GM18951 (cell line): ENCODE measurements at regions not wholly inside any gene's neighbourhood (a gene's known extent, or its start where the extent isn't known, plus 50 kb on each side); places are given as distances from the start of the nearest gene placed in this dataset.

Experiments used
- POLR2A ChIP-seq: IDR thresholded peaks from 4 replicates; pipeline ENCODE4 v1.6.1; 2011; ENCODE audit warnings: mild to moderate bottlenecking; ENCODE audit not compliant: insufficient read length, insufficient read depth; ENCODE audit errors: extremely low read depth
- in situ Hi-C: fragments of 300-500 bp; cut with MboI; formaldehyde crosslinking; loops from one replicate; pipeline ENCODE4 v1.12.0; 2022; ENCODE audit warnings: low sequenced_read_pairs, mixed read lengths, inconsistent platforms; ENCODE audit not compliant: unreplicated experiment

DNA sequence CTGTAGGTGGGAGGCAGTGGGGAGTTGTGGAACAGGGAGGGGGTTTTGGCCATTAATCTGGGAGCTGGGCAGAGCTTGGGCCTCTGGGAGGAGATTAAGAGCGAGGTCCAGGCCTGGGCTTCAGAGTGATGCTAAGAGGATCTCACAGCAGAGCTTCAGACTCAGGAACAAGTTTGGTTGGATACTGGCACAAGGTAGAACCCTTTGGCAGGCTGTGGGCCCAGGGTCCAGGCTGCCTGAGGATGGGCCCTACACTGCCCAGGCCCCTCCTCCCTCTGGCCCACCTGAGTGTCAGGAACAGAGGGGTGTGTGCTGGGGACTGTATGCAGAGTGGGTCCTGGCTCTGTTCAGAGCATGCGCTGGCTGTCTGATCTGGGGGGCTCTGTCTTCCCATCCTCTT is 334.9 kb downstream of the CYP26B1 start:
- TF ChIP-seq POLR2A: no peak
- in situ Hi-C loops: no loop called here

DNA sequence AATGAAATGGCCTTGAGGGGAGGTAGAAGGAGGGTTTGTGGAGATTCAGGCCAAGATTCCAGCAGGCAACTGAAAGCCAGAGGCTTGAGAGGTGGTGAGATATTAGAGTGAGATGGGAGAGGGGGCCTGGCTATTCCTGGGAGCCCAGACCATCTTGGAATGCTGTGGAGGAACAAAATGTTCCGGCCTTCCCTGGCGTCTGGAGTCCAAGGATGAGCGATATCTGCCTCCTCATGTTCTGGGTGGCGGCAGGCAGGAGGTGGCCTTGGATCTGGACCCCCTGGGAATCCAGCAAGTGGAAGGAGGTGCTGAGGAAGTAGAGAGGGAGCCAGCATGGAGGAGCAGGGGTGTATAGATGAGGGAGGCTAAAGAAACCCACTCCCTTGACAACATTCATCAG is 335.9 kb downstream of the CYP26B1 start:
- in situ Hi-C loops: no loop called here

DNA sequence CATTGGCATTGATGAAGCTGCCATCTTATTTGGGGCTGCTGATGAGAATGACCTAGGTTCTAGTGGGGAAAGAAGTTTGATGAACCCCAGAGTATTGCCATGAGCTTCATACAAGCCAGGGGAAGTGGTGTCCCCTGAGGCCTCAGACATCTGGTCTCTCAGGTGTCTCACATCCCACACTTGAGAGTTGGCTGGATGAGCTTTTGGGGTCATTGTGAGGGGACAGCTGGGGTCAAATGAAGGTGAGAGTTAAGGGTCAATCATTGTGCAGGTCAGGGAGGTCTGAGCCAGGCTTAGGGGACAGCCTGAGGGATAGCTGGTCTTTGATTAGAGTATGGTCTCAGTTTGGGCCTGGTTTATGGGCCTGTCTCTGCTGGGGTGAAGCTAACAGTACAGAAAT is 336.5 kb downstream of the CYP26B1 start:
- in situ Hi-C loops: no loop called here
- no peak for TF ChIP-seq POLR2A

More for the DNA sequence above, 335.9 kb downstream of the CYP26B1 start:
- TF ChIP-seq POLR2A: no peak

DNA sequence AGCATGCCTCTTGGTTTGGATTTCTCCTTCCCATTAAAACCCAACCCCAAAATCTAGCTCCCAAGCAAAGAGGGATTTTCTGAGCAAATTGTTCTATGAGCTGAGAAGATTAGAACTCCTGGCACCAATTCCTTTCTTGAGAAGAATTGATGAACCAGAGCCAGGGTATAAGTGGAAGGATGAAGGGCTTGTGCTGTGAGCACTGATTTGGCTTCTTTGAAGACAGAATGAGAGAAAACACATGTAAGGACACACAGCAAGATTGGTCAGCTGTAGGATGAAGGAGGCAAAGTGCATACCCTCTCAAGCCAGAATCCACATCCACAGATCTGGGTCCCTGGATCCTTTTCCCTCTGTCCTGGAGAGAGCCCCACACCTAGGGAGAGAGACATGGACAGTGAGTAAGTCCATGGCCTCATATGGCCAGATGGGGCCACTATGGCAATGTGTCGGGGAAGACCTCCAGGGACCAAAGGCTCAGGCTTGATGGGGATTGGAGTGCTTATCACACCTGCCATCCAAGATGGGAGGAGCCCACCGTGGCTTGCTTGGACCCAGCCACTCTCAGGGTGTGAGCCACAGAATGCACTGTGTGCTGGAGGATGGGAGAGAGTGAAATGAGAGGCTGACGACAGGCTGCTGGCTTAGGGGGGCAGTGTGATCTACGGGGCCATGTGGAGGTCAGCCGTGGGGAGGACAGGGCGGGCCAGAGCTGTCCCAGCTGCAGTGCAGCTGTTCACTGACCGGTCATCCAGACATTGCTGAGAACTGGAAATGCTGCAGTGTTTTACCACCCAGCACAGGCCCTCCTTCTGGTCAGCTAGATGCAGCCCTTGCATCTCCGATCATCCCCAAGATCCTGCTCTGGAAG is 339.8 kb downstream of the CYP26B1 start:
- in situ Hi-C loops: no loop called here

DNA sequence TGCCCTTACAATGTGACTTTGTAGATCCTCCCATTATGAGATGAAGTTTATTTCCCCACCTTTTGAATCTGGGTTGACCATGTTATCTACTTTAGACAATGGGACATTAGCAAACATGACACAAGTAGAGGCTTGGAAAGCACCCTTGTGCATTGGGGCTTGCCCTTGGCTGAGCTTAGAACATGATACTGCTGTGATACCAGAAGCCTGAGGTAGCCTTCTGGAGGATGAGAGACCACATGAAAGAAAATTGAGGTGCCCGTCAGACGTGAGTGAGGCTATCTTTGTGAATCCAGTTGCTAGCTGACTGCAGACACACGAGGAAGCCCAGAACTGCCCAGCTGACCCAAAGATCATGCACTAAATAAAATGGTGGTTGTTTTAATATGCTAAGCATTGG is 341.2 kb downstream of the CYP26B1 start:
- TF ChIP-seq POLR2A: no peak
- in situ Hi-C loops: no loop called here

More for the DNA sequence above, 339.8 kb downstream of the CYP26B1 start:
- TF ChIP-seq POLR2A: no peak

DNA sequence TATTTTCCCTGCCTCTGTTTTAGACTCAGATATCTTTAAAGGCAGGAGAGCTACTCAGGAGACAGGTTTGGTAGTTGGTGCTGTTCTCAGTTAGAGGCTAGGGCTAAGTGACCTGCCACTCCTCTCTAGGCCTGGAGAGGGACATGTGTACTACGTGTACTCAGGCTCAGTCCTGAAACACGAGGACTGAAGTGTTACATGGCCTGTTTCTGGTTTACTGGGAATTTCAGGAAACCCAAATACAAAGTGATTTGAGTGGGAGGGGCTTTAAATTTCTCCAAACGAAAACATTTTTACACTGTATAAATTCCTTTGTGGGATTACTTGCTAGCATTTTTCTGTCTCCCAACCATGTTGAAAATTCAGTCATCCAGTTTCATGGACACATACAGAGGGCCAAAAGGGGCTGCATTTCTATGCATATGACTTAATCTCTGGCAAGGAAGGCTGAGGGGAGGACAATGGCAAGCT is 343.3 kb downstream of the CYP26B1 start:
- in situ Hi-C loops: no loop called here
- TF ChIP-seq POLR2A: no peak

DNA sequence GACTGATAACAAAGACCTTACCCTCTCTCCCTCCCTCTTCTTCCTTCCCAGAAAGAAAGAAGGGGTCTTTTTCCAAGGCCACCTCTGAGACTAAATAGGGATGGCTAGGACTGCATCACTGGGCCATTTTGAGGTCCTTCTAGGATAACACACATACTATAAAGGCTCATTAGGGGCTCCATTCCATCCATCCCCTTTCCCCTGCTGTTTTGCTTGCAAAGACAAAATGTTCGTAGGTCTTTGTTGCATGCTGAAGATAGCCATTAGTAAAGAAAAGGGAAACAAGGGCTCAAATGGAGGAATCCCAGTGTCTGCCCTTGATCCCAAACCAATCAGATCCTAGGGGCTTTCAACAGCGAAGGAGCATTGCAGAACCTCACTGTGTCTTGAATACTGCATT is 344.3 kb downstream of the CYP26B1 start:
- no peak for TF ChIP-seq POLR2A
- in situ Hi-C loops: no loop called here

DNA sequence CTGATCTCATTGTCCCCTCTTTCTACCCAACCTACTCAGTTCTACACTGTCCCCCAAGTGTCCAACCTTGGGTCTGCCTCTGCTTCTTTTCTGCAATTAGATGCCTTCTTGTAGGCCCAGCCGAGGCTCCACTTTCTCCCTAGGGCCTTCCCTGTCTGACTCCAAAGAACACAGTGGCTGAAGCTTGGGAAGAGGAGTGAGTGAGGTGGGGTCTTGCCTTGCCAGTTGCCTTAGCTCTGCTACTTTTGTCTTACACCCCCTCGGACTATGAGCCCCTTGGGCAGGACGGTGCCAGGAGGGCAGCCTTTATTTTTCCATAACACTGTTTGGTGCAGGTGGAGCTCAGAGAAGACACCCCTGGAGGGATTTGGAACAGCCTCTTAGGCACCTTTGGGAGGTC is 345.1 kb downstream of the CYP26B1 start:
- no peak for TF ChIP-seq POLR2A
- in situ Hi-C loops: no loop called here

DNA sequence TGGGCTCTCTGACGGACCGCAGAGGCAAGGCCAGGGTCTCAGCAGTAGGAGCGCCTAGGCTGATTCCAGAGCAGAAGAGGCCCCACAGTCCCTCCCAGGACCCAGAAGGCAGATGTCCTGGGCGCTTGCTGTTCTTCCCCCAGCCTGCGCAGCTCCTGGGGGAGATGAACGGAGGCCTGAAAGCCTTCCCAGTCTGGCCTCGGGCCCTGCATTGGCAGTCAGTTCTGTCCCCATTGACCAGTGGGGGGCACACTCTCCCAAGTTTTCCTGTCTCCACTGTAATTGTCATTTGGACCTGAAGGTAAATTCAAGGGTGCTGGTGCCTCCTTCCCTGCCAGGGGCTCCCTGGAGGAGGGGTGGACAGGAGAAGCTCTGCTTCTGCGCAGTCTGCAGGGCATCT is 345.7 kb downstream of the CYP26B1 start:
- in situ Hi-C loops: no loop called here
- no peak for TF ChIP-seq POLR2A

DNA sequence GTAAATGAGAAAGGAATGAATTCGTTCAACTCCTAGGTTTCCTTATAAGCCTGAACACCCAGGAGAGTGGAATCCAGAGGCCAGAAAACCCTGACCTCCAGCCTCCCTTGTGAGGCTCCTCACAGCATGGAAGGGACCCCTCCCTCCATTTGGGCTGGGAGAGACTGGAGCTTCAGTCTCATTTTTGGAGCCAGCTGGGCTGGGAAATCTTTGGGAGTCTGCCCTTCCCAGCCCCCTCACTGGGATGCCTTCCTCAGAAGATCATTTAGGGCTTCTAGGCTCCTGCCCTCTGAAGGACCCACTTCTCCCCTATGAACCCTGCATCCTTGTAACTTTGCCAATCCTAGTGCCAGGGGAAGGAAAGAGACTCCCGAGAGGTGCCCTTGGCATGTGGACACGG is 346.1 kb downstream of the CYP26B1 start:
- in situ Hi-C loops: no loop called here

DNA sequence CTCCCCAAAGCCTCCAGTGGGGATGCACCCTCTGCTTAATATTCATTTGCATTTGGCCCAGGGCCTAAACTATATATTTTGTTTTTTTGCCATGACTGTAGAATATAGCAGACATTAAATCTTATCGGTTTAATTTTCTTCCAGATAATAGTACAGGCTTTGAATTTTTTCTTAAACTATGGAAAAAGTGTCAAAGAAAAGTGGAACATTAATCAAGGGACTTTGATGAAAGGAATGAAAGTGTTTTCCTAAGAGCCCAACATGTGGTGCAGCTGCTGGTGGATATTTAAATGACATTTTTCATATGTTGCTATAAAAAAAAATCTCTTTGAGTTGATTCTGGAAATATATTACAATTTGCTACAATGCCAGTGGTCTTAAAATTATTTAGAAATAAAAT is 346.8 kb downstream of the CYP26B1 start:
- in situ Hi-C loops: no loop called here
- TF ChIP-seq POLR2A: no peak

More for the DNA sequence above, 346.1 kb downstream of the CYP26B1 start:
- TF ChIP-seq POLR2A: no peak

DNA sequence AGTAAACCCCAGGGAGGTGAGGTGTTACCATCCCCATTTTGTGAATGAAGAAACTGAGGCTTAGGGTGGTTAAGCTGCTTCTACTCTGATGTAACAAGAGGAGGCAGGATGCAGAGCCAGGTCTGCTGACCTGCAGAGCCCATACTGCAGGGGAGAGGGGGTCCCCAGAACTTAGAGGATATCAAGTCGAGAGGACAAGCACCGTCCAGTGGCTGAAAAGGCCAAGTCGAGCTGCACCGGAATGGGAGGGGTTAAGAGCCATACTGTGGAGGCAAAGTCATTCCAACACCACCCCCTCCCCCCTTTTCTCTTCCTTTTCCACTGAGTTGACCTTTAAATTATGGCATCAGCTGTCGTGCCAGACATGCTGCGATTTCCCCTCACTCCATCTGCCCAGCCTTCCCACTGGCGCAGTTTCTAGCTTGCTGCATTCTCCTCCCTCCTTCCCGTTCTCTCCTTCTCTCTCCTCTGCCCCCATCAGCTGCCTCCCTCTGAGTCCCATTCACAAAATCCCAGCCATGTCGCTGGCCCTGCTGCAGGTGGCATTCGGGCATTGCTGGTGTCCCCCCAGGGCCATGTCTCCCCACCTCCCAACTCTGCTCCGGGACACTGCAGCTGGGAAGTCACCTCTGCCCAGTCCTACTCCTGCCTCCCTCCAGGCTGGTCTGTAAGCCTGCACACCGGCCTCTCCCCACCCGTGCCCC is 346.9 kb downstream of the DYSF start:
- no peak for TF ChIP-seq POLR2A
- in situ Hi-C loops: no loop called here

DNA sequence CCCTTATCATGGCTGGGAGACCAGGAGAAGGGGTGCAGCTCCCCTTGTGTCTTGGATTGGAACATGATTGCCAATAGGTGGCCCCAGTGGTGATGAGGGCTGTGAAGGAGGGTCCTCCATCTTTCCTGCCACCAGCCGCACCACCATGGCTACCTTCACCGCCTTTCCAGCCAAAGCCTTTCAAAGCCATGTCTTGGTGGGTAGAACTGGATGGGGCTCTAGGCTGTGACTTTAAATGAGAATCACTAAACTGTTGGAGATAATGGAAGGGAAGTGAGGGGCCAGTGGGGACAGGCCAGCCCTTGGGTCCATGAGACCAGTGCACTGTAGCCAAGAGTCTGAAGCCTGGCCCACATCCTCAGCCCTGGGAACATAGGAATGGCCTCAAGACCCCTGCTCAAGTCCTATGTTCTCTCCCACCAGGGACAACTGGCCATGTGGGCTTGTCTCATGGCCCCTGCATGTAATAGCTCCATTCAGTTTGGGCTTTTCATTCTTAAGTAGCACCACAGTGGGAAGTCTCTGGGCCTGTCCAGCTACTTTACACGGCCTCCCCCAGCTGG is 345.7 kb downstream of the DYSF start:
- no peak for TF ChIP-seq POLR2A
- in situ Hi-C loops: no loop called here
